Adrenal gland (tissue), 9 donors: ENCODE measurements at regions not wholly inside any gene's neighbourhood (a gene's known extent, or its start where the extent isn't known, plus 50 kb on each side); places are given as distances from the start of the nearest gene placed in this dataset.

Experiments
- DNase-seq, 7 donors: peaks; one replicate each; pipeline ENCODE4 v3.0.0-alpha.2; 2019 to 2020
- H3K27ac ChIP-seq, 5 donors: fragments of 200-600 bp; sonication (generic) in 4 of 5; 1 replicate in 3 of 5; 2 replicates in 2 of 5; pipeline versions ENCODE4 v1.5.1 to v1.8.0; 2016 to 2020; ENCODE audit warnings: mild to moderate bottlenecking in 1 of 5
- H3K27me3 ChIP-seq: fragments of 200-600 bp; 2 replicates; pipeline ENCODE4 v1.8.0; 2021
- H3K36me3 ChIP-seq, 2 donors: fragments of 200-600 bp; replicated peaks in 1 of 2; 1 replicate in 1 of 2; 2 replicates in 1 of 2; pipeline versions ENCODE4 v1.5.1 to v1.8.0; 2018 to 2022
- H3K4me1 ChIP-seq, 2 donors: fragments of 200-600 bp; replicated peaks in 1 of 2; 1 replicate in 1 of 2; 2 replicates in 1 of 2; pipeline versions ENCODE4 v1.5.1 to v1.8.0; 2018 to 2021
- H3K4me3 ChIP-seq, 4 donors: fragments of 200-600 bp; sonication (generic) in 3 of 4; one replicate each; pipeline ENCODE4 v1.5.1; 2016 to 2018
- H3K9me3 ChIP-seq, 3 donors: fragments of 200-600 bp; sonication (generic) in 1 of 3; replicated peaks in 1 of 3; 1 replicate in 2 of 3; 2 replicates in 1 of 3; pipeline versions ENCODE4 v1.5.1 to v1.8.0; 2016 to 2021
- CTCF ChIP-seq, 6 experiments: fragments of 450-650 bp in 4 of 6; fragments of 200-600 bp in 2 of 6; sonication (generic) in 1 of 6; IDR thresholded peaks; 1 replicate in 5 of 6; 2 replicates in 1 of 6; pipeline versions ENCODE4 v1.5.1 to v1.8.0; 2016 to 2021; ENCODE audit warnings: antibody characterized with exemption in 6 of 6, mild to moderate bottlenecking in 2 of 6, moderate library complexity in 1 of 6
- POLR2A ChIP-seq, 2 donors: fragments of 450-650 bp; IDR thresholded peaks; one replicate each; pipeline ENCODE4 v1.6.1; 2017; ENCODE audit warnings: antibody characterized with exemption in 2 of 2, mild to moderate bottlenecking in 2 of 2, moderate library complexity in 1 of 2
- WGBS, 4 donors: extraction: QIAGEN DNeasy Blood & Tissue Kit in 2 of 4; methylation state at CpG; one replicate each; pipeline versions ENCODE4 v1.1.5 to v1.1.7; 2013 to 2017; 5-methylcytosine and 5-hydroxymethylcytosine counted together
- intact Hi-C, 2 donors: fragments of 100-400 bp; cut with DNase I; formaldehyde crosslinking; loops; one replicate each; pipeline versions ENCODE4 v1.14.1 to v1.15.0; 2022 to 2023
- donor health status: healthy with polysubstance abuse.
- donor health status: Bipolar disorder and iron deficiency.
- donor health status: DM: yes; HTN: yes; CAD: no.
- donor health status: DM: no; HTN: no; CAD: no.
- donor health status: DM: no; HTN: no; CAD: no.

- H3K27ac ChIP-seq: no peak overlapping the region
- TF ChIP-seq CTCF (IDR thresholded peaks at IDR 0.05) (no peak), POLR2A (IDR thresholded peaks at IDR 0.05) (no peak)
- 71 to 81% (median 79%) methylated on average over 3 of the region's 3 CpGs for WGBS, 4 donors
- H3K4me1 ChIP-seq: no peaks in the 10 kb centered on the region
- DNase-seq: no peak
- no peaks in the 10 kb centered on the region for H3K27me3 ChIP-seq
- H3K9me3 ChIP-seq: no peaks in the 10 kb centered on the region
- intact Hi-C loops: no loop called here
- H3K36me3 ChIP-seq: no peaks in the 10 kb centered on the region
- H3K4me3 ChIP-seq: no peak overlapping the region
Measured at GRCh38 chr6:51487937-51488336, 599.5 kb downstream of the PKHD1 start.

GRCh38 chr6:51489133-51489532 lies 598.3 kb downstream of the PKHD1 start:
- H3K27ac ChIP-seq: no peak overlapping the region
- no peaks in the 10 kb centered on the region for H3K27me3 ChIP-seq
- H3K9me3 ChIP-seq: no peaks in the 10 kb centered on the region
- H3K4me1 ChIP-seq: no peaks in the 10 kb centered on the region
- no peak overlapping the region for H3K4me3 ChIP-seq
- 51 to 56% (median 53%) methylated on average over 2 of the region's 2 CpGs for WGBS, 4 donors
- no peak for TF ChIP-seq CTCF (IDR thresholded peaks at IDR 0.05)
- TF ChIP-seq POLR2A (IDR thresholded peaks at IDR 0.05): no peak
- no peak for DNase-seq
- H3K36me3 ChIP-seq: no peaks in the 10 kb centered on the region
- intact Hi-C loops: no loop called here

GRCh38 chr6:51490101-51490500 lies 597.3 kb downstream of the PKHD1 start:
- Histone ChIP-seq H3K4me3 (no peak overlapping the region), H3K27me3 (no peaks in the 10 kb centered on the region), H3K36me3 (no peaks in the 10 kb centered on the region), H3K4me1 (no peaks in the 10 kb centered on the region), H3K27ac (no peak overlapping the region), H3K9me3 (no peaks in the 10 kb centered on the region)
- DNase-seq: no peak
- intact Hi-C loops: no loop called here
- WGBS, 4 donors: 60 to 72% (median 69%) methylated on average over 1 of the region's 1 CpG
- TF ChIP-seq CTCF (IDR thresholded peaks at IDR 0.05) (no peak), POLR2A (IDR thresholded peaks at IDR 0.05) (no peak)

- DNase-seq: no peak
- Histone ChIP-seq H3K27me3 (no peaks in the 10 kb centered on the region), H3K4me3 (no peak overlapping the region), H3K27ac (no peak overlapping the region), H3K36me3 (no peaks in the 10 kb centered on the region), H3K9me3 (no peaks in the 10 kb centered on the region), H3K4me1 (no peaks in the 10 kb centered on the region)
- intact Hi-C loops: no loop called here
- TF ChIP-seq POLR2A (IDR thresholded peaks at IDR 0.05) (no peak), CTCF (IDR thresholded peaks at IDR 0.05) (no peak)
- WGBS, 4 donors: 86 to 89% (median 88%) methylated on average over 5 of the region's 5 CpGs
Measured at GRCh38 chr6:51494342-51494741, 593.1 kb downstream of the PKHD1 start.
